COLO829 (cell line): ENCODE measurements at regions not wholly inside any gene's neighbourhood (a gene's known extent, or its start where the extent isn't known, plus 50 kb on each side); places are given as distances from the start of the nearest gene placed in this dataset.

Source experiments
- DNase-seq: peaks from one replicate; pipeline ENCODE4 v3.0.0; 2012; ENCODE audit warnings: low spot score

GRCh38 chr3:54071601-54072000, 50.8 kb upstream of the CACNA2D3 start:
- DNase-seq: no peak

DNA sequence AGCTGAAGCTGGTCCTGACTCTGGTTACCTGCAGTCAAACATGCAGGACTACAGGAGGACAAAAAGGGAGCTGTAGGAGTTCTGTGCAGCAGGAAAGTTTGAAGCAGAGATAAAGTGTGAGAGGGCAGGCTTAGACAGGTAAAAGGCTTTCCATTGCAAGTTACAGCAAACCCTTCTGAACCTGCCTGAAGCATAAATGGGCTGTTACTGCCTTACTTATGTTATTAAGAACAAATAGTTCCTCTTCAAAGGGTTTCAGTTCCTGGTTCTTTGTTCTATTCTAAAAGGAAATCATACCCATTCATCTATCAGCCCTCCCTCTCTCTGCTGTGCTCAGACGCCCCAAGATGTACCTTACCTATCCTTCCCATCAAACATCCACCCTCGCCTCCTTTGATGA, 52.4 kb upstream of the CACNA2D3 start:
- no peak for DNase-seq

- DNase-seq: no peak
Observed at GRCh38 chr3:54067055-54067698, 55.2 kb upstream of the CACNA2D3 start.

DNA sequence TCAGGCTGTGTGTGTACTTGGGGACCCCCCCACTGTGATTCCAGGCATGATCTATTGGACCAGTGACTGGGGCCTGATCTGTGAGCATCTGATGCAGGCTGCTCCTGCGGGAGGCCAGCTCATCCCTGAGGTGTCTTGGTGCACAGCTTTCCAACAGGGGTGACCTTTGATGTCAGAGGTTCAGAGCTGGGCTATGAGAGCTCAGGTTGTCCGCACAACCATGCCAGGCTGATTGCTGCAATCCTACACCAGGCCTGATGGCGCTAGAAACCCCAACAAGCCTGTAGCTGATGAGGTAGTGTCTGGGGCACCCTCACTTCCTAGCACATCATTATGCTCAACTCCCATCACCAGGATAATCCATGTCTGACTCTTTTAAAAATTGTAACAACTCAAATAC, 56.1 kb upstream of the CACNA2D3 start:
- DNase-seq: no peak

- no peak for DNase-seq
Observed at GRCh38 chr3:54065586-54065985, 56.8 kb upstream of the CACNA2D3 start.

- no peak for DNase-seq
Observed at GRCh38 chr3:54065140-54065539, 57.2 kb upstream of the CACNA2D3 start.

DNA sequence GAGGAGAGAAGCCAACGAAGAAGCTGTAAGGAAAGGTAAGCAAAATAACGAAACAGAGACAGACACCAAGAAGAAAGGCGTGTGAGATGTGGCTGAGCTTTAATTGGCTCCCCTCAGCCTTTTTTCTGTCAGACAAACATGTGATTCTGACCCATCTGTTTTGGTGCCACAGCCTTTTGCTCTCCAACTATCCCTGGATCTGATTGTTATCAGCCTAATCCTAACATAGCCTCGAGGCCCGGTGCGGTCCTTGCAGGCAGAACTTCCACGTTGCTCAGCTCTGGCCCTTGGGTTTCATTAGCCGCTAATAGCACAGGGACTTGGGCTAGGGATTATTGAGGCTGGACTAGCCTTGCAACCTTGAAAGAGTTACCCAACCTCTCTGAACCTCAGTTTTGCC, 57.9 kb upstream of the CACNA2D3 start:
- DNase-seq: no peak

- no peak for DNase-seq
Observed at GRCh38 chr3:54062546-54062945, 59.8 kb upstream of the CACNA2D3 start.

- DNase-seq: no peak
Observed at GRCh38 chr3:54056521-54056920, 65.8 kb upstream of the CACNA2D3 start.

DNA sequence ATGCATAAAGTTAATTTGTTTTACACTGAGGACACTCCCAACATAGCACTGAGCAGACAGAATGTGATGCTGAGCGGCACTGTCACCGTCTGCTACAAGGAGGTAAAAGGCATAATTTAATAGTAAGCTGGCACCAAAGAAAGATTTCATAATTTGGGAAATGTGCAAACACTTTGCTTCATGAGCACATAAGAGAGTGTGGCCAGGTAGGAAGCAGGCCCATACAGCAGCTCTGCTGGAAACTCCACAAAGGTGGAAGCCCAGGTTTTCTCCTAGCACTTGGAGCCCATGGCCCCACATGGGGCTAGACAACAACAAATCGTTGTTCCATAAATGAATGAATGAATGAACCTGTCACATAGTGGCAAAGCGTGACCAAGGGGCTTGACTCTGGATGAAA, 68.5 kb upstream of the CACNA2D3 start:
- DNase-seq: no peak

GRCh38 chr3:54053211-54053610, 69.1 kb upstream of the CACNA2D3 start:
- DNase-seq: no peak

- DNase-seq: no peak
Observed at GRCh38 chr3:54047568-54047967, 74.8 kb upstream of the CACNA2D3 start.

GRCh38 chr3:54046641-54047214, 75.6 kb upstream of the CACNA2D3 start:
- no peak for DNase-seq

DNA sequence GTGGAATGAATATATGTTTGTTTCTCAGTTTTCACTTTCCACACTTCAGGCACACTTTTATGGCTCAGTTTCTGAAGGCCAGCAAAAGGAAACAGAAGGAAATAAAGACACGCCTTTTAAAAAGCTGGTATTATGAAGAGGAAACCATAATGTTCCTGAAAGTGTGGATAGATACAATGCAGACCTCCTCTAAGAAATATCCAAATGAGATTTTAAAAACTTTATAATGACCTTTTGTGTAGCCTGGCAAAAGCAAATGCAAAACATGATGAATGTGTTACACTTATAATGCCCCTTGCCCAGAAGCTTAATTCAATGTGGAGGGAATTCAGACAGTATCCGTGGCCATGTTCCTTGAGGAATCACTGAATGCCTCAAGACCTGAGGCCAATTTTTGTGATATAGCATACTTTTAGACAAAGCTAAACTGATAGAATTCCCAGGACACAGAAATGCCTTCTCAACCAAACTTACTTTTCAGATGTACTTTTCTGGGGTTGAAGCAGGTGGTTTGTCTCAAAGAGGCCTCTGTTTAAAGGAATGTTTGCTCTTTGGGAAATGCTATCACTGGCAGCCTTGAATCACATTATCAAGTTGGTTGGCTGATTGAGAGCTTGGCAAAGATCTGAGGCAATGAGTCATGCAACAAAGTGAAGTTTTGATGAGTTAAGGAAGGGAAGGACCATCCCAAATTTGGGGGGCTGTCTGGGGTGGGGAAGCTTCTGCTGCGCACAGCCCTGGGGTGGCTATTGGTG, 77.1 kb upstream of the CACNA2D3 start:
- peak; percentile 41 for DNase-seq

GRCh38 chr3:54042259-54042823, 80.0 kb upstream of the CACNA2D3 start:
- DNase-seq: no peak

DNA sequence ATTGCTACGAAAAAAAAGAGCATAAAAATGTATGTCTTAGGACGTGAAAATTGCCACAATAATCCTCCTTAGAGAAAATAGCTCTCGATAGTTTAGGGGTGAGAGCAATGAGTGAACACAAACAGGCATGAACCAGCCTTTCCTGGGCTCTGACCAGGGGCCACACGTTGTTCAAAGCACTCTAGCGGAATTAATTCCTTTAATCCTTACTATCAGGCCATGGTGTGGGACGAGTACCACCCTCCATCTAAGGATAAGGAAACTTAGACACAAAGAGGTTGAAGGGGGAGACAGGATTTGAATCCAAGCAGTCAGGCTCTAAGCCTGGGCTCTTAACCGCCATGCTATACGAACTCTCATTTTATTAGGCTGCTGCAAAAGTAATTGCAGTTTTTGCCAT, 81.9 kb upstream of the CACNA2D3 start:
- DNase-seq: no peak

DNA sequence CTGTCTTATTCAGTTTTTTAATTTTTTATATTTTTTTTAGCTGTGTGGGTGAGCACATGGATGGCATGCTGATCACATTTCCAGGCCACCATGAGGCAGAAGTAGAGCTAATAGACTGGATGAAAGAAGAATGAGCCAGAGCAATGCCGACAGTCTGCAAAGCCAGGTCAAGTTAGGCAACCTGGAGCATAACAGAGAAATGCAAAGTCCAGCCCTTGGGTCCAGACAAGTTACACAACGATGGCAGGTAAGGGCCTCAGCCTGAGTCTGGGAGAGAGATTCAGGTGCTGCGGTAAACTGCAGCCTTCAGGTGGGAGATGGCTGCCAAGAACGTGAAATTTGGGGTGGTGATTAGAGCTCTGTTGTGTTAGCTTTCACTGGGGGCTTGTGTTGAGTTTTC, 84.0 kb upstream of the CACNA2D3 start:
- no peak for DNase-seq

- no peak for DNase-seq
Observed at GRCh38 chr3:54036543-54036942, 85.8 kb upstream of the CACNA2D3 start.

- no peak for DNase-seq
Observed at GRCh38 chr3:54034971-54035370, 87.4 kb upstream of the CACNA2D3 start.

- DNase-seq: peak; percentile 35
Observed at GRCh38 chr3:54033761-54034160, 88.6 kb upstream of the CACNA2D3 start.

- no peak for DNase-seq
Observed at GRCh38 chr3:54032598-54032997, 89.8 kb upstream of the CACNA2D3 start.

GRCh38 chr3:54028372-54028771, 94.0 kb upstream of the CACNA2D3 start:
- DNase-seq: no peak

GRCh38 chr3:54026543-54026942, 95.8 kb upstream of the CACNA2D3 start:
- no peak for DNase-seq
